WTC11 (cell line): ENCODE measurements at regions not wholly inside any gene's neighbourhood (a gene's known extent, or its start where the extent isn't known, plus 50 kb on each side); places are given as distances from the start of the nearest gene placed in this dataset.

Experiments
- IRF2 ChIP-seq: sonication (generic); formaldehyde crosslinking; IDR thresholded peaks from 2 replicates; pipeline ENCODE4 v1.8.0; 2022; ENCODE audit warnings: low read depth, missing genetic modification reagents, borderline replicate concordance
- TEAD4 ChIP-seq: sonication (generic); formaldehyde crosslinking; IDR thresholded peaks from 2 replicates; pipeline ENCODE4 v1.8.0; 2022; ENCODE audit warnings: mild to moderate bottlenecking, missing genetic modification reagents
- TP53 ChIP-seq: sonication (generic); formaldehyde crosslinking; IDR thresholded peaks from 2 replicates; pipeline ENCODE4 v1.8.1; 2023; ENCODE audit warnings: mild to moderate bottlenecking, missing genetic modification reagents
- ZNF121 ChIP-seq: sonication (generic); formaldehyde crosslinking; IDR thresholded peaks from 2 replicates; pipeline ENCODE4 v1.8.0; 2023; ENCODE audit warnings: missing genetic modification reagents
- TF ChIP-seq, protein P1 (sequence below): fragments of 200-600 bp; IDR thresholded peaks from 2 replicates; pipeline ENCODE4 v1.8.0; 2022; ENCODE audit warnings: antibody characterized with exemption

- TF ChIP-seq, protein P1, sequence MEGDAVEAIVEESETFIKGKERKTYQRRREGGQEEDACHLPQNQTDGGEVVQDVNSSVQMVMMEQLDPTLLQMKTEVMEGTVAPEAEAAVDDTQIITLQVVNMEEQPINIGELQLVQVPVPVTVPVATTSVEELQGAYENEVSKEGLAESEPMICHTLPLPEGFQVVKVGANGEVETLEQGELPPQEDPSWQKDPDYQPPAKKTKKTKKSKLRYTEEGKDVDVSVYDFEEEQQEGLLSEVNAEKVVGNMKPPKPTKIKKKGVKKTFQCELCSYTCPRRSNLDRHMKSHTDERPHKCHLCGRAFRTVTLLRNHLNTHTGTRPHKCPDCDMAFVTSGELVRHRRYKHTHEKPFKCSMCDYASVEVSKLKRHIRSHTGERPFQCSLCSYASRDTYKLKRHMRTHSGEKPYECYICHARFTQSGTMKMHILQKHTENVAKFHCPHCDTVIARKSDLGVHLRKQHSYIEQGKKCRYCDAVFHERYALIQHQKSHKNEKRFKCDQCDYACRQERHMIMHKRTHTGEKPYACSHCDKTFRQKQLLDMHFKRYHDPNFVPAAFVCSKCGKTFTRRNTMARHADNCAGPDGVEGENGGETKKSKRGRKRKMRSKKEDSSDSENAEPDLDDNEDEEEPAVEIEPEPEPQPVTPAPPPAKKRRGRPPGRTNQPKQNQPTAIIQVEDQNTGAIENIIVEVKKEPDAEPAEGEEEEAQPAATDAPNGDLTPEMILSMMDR: no peak
- TF ChIP-seq ZNF121 (no peak), TEAD4 (CRISPR knock-in tag) (no peak), TP53 (CRISPR knock-in tag) (no peak), IRF2 (CRISPR knock-in tag) (no peak)
Observed at GRCh38 chr1:37181425-37181824, 147.1 kb upstream of the GRIK3 start.
